GM21367 (cell line): ENCODE measurements at regions not wholly inside any gene's neighbourhood (a gene's known extent, or its start where the extent isn't known, plus 50 kb on each side); places are given as distances from the start of the nearest gene placed in this dataset.
"Not testable (repeated sequence)": the region's sequence is repeated elsewhere in the genome, so short reads cannot be mapped to it uniquely, and the experiment has no call there.

Experiments
- ATAC-seq: cut with Tn5 transposase; IDR thresholded peaks from one replicate; pipeline ENCODE4 v1.9.1; 2021; ENCODE audit not compliant: unreplicated experiment

DNA sequence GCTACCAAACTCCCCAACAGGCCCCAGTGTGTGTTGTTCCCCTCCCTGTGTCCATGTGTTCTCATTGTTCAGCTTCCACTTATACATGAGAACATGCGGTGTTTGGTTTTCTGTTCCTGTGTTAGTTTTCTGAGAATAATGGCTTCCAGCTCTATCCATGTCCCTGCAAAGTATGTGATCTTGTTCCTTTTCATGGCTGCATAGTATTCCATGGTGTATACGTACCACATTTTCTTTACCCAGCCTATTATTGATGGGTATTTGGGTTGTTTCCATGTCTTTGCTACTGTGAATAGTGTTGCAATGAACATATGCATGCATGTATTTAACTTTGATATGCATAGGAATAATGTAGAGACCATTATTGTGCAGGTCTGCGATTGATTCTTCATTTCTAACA is 847.4 kb upstream of the ZEB2 start:
- ATAC-seq: not testable (repeated sequence)

GRCh38 chr2:145366341-145366740 is 846.4 kb upstream of the ZEB2 start:
- ATAC-seq: no peak

- ATAC-seq: no peak
Observed at GRCh38 chr2:145360129-145360790, 840.3 kb upstream of the ZEB2 start.

DNA sequence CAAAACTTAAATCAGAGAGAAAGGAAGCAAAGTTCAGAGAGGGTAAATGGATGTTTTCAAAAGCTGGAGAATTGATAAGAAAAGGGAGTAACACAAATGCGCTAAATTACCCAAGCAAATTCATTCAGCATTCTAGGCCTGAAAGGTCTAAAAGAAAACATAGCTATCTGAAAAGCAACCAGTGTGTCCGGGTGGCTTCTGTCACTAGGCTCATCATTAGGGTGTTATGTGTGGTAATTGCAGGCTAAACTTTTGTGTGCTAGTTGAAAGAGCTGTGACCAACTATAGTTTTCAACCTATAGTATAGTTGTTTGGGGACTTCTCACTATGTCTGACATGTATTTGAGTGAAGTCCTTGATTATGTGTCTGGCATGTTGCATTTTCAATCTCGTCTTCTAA is 839.6 kb upstream of the ZEB2 start:
- ATAC-seq: no peak

- ATAC-seq: no peak
Observed at GRCh38 chr2:145356056-145356455, 836.1 kb upstream of the ZEB2 start.

- ATAC-seq: no peak
Observed at GRCh38 chr2:145352484-145352883, 832.6 kb upstream of the ZEB2 start.

DNA sequence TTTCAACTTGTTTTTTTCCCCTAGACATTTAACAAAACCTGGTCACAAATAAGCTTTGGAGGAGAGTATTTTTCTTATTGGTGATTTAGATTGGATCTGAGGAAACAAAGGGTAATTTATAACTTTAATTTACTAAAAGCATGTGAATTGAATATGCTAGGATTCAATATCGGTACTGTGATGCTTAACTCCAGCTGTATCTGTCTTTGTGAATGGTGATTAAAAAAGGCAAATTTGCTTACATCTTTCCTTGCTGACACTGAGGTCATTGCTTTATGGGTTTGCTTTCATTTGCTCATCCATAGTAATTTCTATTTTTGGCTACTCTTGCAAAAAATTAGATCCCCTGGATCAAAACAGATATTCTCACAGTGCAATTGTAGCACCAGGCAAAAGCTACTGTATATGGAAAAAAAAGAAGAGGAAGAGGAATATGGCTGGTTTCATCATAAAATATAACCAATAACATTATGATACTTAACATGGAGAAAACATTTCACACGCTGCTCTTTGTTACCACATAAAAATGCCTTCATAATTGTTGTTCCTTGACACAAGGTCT is 832.0 kb upstream of the ZEB2 start:
- no peak for ATAC-seq

DNA sequence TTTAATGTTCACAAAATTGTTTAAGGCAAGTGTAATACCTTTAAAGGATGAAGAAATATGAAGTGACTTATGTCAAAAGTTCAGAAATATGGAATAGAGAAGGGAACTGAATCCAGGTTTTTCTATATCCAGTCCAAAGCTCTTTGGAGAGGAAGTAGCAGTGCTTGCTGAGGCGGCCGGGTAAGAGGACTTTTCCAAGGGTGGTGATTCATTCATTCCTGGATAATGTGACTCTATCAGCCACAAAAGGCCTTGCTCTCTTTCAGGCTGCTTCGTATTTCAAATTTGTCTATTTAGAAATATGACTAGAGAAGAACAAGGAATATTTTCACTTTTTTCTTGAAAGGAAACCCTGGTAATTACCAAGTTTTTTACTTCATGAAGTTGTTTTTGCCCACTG is 830.1 kb upstream of the ZEB2 start:
- ATAC-seq: no peak

- no peak for ATAC-seq
Observed at GRCh38 chr2:145344076-145344724, 824.3 kb upstream of the ZEB2 start.

GRCh38 chr2:145343287-145343686 is 823.4 kb upstream of the ZEB2 start:
- ATAC-seq: no peak

DNA sequence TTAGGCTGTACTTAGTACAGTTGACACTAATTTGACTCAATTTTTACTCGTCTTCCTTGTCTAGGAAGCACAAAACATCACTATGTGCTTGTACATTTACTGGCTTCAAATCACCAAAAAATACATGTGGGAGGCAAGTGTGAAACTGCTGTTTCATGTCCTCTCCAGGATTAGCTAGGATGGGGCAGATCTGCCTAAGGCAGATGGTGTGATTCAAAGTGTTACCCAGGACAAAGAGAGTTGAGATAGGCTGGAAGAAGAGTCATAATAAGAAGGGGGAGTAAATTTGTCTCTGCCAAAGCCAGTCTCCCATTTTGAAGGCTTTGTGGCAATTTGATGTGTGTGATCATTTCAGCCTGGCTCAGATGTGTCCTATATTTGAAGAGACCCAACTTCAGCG is 821.6 kb upstream of the ZEB2 start:
- ATAC-seq: no peak

GRCh38 chr2:145339646-145340045 is 819.7 kb upstream of the ZEB2 start:
- no peak for ATAC-seq

- ATAC-seq: no peak
Observed at GRCh38 chr2:145332210-145332898, 812.4 kb upstream of the ZEB2 start.

GRCh38 chr2:145329971-145330370 is 810.1 kb upstream of the ZEB2 start:
- no peak for ATAC-seq

- ATAC-seq: no peak
Observed at GRCh38 chr2:145325485-145325884, 805.6 kb upstream of the ZEB2 start.

DNA sequence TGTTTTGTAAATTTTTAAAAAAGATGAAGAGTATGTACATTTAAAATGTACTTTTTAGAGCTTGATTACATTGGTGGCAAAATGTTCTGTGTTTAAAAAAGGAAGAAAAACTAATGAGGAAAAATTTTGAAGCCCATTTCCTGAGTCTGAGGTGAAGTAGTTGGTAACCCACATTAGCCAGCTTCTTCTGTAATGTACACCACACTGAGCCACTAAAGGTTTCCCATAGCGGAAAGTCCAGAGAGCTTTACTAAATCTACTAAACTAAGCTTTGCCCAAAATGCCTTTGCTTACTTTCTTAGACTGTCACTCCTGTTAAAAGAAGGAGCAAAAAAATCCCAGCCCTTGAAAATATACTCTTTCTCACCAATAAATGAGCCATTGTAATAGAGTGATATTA is 804.8 kb upstream of the ZEB2 start:
- no peak for ATAC-seq

- ATAC-seq: no peak
Observed at GRCh38 chr2:145323512-145323911, 803.6 kb upstream of the ZEB2 start.

DNA sequence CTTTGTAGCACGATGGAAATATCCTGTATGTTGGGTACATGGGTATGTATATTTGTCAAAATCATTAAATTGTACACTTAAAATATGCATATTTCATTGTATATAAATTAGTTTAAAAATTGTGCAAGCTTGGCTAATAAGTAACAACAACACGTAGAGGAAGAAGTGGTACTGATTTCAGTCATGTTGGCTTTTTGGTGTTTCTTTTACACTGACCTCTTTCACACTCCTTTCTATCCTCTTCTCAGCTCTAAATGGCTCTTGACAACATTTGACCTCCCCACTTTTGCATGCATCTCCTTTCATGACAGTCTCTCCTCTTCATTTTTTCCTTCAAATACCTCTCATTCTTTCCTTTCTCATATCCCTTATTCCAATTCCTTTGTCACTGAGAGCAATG is 801.4 kb upstream of the ZEB2 start:
- ATAC-seq: no peak

- ATAC-seq: no peak
Observed at GRCh38 chr2:145316496-145316895, 796.6 kb upstream of the ZEB2 start.

DNA sequence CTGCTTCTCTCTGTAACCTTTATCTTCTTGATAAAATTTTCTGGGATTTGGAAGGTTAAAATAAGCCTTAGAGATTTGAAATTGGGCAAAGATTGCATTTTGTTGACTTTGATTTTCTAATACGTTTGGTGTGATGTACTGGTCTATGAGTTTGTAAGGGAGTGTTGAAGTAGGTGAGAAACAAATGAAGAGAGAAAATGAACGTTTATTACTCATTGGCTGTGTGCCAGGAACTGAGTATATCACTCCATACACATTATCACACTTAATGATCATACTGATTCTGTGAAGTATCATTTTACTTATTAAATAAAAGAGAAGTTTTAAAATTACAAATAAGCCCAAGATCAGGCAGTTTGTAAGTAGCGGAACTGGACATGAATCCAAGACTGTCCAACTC is 795.1 kb upstream of the ZEB2 start:
- no peak for ATAC-seq

DNA sequence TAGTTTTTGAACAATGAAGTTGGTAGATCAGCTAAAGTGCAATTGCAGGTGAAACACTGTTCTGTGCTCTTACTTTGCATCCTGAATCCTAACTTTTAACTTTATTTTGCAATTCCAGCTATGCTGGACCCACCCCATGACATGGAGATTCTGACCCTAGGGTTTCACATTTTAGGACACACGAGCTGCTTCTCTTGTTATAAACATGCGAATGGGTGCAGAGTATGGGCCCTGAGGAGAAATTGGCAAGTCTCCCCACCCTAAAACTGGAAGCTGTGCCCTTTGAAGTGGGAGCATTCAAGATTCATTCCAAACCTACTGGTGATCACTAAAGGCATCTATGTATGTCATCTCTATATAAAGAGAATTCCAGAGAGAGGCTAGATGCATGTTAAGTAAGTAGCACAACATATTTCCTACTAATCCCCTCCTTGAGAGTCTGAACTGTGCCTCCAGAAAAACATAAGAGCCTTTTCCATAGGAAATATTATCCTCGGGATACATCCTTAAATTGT is 794.3 kb upstream of the ZEB2 start:
- ATAC-seq: no peak

DNA sequence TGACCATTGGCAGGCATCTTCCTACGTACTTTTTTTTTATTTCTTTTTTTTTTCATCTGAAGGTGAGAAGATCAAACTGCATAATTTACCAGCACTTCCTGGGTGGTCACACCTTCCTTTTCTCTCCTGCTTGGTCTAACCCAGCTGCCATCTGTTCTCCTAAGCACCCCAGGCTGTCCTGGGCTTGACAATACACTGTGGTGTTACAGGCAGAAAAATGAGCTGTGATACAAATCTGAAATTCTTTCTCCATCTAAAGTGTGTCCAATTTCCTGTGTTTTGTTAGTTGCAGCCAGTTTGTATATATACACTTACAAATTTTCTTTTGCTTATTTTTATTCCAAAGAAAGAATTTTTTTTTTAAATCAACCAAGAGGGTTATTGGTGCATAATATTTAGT is 786.0 kb upstream of the ZEB2 start:
- no peak for ATAC-seq
